Pancreas (tissue), 10 donors: ENCODE measurements at regions not wholly inside any gene's neighbourhood (a gene's known extent, or its start where the extent isn't known, plus 50 kb on each side); places are given as distances from the start of the nearest gene placed in this dataset.

ENCODE experiments used
- ATAC-seq, 4 donors: fragments of 200-7000 bp; cut with Tn5 transposase; one replicate each; pipeline versions ENCODE4 v1.8.0 to v1.9.1; 2020; ENCODE audit warnings: mild to moderate bottlenecking in 4 of 4, moderate library complexity in 4 of 4
- DNase-seq, 6 donors: peaks; one replicate each; pipeline ENCODE4 v3.0.0-alpha.2; 2020
- FAIRE-seq: peaks from 2 replicates; lab custom pipeline; 2012; peaks lifted over from hg19 to GRCh38; lab: Jason Lieb, UNC
- H3K27ac ChIP-seq, 4 donors: fragments of 200-600 bp; sonication (generic); 1 replicate in 3 of 4; 2 replicates in 1 of 4; pipeline versions ENCODE4 v1.5.0 to v1.8.0; 2020
- H3K27me3 ChIP-seq, 4 donors: fragments of 200-600 bp; one replicate each; pipeline ENCODE4 v1.8.0; 2021
- H3K36me3 ChIP-seq, 3 donors: fragments of 200-600 bp; sonication (generic) in 1 of 3; one replicate each; pipeline versions ENCODE4 v1.5.0 to v1.8.0; 2020 to 2021
- H3K4me1 ChIP-seq, 3 donors: fragments of 200-600 bp; one replicate each; pipeline ENCODE4 v1.8.0; 2021
- H3K4me3 ChIP-seq, 4 donors: fragments of 200-600 bp; sonication (generic) in 2 of 4; one replicate each; pipeline versions ENCODE4 v1.5.0 to v1.8.0; 2020 to 2021
- H3K9me3 ChIP-seq, 4 donors: fragments of 200-600 bp; one replicate each; pipeline ENCODE4 v1.8.0; 2021
- CTCF ChIP-seq, 4 donors: fragments of 200-600 bp; sonication (generic) in 3 of 4; IDR thresholded peaks; one replicate each; pipeline versions ENCODE4 v1.5.0 to v1.8.0; 2021; ENCODE audit warnings: antibody characterized with exemption in 4 of 4
- WGBS, 2 donors: extraction: QIAGEN DNeasy Blood & Tissue Kit; methylation state at CpG; one replicate each; pipeline ENCODE4 v1.1.7; 2013; 5-methylcytosine and 5-hydroxymethylcytosine counted together
- intact Hi-C, 3 donors: fragments of 100-400 bp; cut with DNase I; formaldehyde crosslinking; loops; one replicate each; pipeline versions ENCODE4 v1.11.1 to v1.14.2; 2022
- donor health status: healthy with polysubstance abuse.
- donor health status: DM: no; HTN: no; CAD: no; lungs with moderate emphysema.
- donor health status: DM: no; HTN: no; CAD: no.
- donor health status: control.
- donor health status: control.
- donor health status: Bipolar disorder and iron deficiency.
- donor health status: DM: yes; HTN: yes; CAD: no.
- donor health status: DM: no; HTN: no; CAD: no.
- donor health status: DM: no; HTN: no; CAD: no.
- donor health status: DM: yes; HTN: yes; CAD: no.

- no peak for TF ChIP-seq CTCF (IDR thresholded peaks at IDR 0.05)
- intact Hi-C loops: no loop called here
These were observed 234.9 kb downstream of the HGF start for GRCh38 chr7:81534996-81535395.

GRCh38 chr7:81534446-81534845 is 235.4 kb downstream of the HGF start:
- no peaks in the 10 kb centered on the region for H3K4me1 ChIP-seq
- H3K9me3 ChIP-seq: no peaks in the 10 kb centered on the region
- no peak for TF ChIP-seq CTCF (IDR thresholded peaks at IDR 0.05)
- H3K27ac ChIP-seq: no peak overlapping the region
- H3K4me3 ChIP-seq: no peak overlapping the region
- H3K27me3 ChIP-seq: no peaks in the 10 kb centered on the region
- intact Hi-C loops: no loop called here
- WGBS, 2 donors: 60 to 71% methylated on average over 3 of the region's 3 CpGs
- FAIRE-seq (no peak), ATAC-seq (no peak), DNase-seq (no peak)
- no peaks in the 10 kb centered on the region for H3K36me3 ChIP-seq

More at GRCh38 chr7:81534996-81535395, 234.9 kb downstream of the HGF start:
- Histone ChIP-seq H3K27me3 (no peaks in the 10 kb centered on the region), H3K4me3 (no peak overlapping the region), H3K27ac (no peak overlapping the region), H3K36me3 (no peaks in the 10 kb centered on the region), H3K4me1 (no peaks in the 10 kb centered on the region), H3K9me3 (no peaks in the 10 kb centered on the region)
- FAIRE-seq: no peak
- WGBS, 2 donors: 40 to 58% methylated on average over 1 of the region's 1 CpG
- DNase-seq: no peak
- no peak for ATAC-seq

- Histone ChIP-seq H3K4me1 (no peaks in the 10 kb centered on the region), H3K4me3 (no peak overlapping the region), H3K27ac (no peak overlapping the region), H3K36me3 (no peaks in the 10 kb centered on the region), H3K27me3 (no peaks in the 10 kb centered on the region), H3K9me3 (no peaks in the 10 kb centered on the region)
- ATAC-seq (no peak), FAIRE-seq (no peak), DNase-seq (no peak)
- TF ChIP-seq CTCF (IDR thresholded peaks at IDR 0.05): no peak
- intact Hi-C loops: no loop called here
These were observed 235.9 kb downstream of the HGF start for GRCh38 chr7:81533931-81534330.

GRCh38 chr7:81533426-81533825 is 236.4 kb downstream of the HGF start:
- FAIRE-seq: no peak

GRCh38 chr7:81529785-81530184 is 240.1 kb downstream of the HGF start:
- Histone ChIP-seq H3K36me3 (no peaks in the 10 kb centered on the region), H3K27ac (no peak overlapping the region), H3K4me1 (no peaks in the 10 kb centered on the region), H3K9me3 (no peaks in the 10 kb centered on the region), H3K4me3 (no peak overlapping the region), H3K27me3 (peaks cover 0 to 2% (median 0%) of the 10 kb centered on the region in 4 donors)
- intact Hi-C loops: no loop called here
- ATAC-seq (no peak), DNase-seq (no peak), FAIRE-seq (no peak)
- 37 to 41% methylated on average over 2 of the region's 2 CpGs for WGBS, 2 donors
- TF ChIP-seq CTCF (IDR thresholded peaks at IDR 0.05): no peak

More at GRCh38 chr7:81533426-81533825, 236.4 kb downstream of the HGF start:
- Histone ChIP-seq H3K4me3 (no peak overlapping the region), H3K9me3 (no peaks in the 10 kb centered on the region), H3K27ac (no peak overlapping the region), H3K4me1 (no peaks in the 10 kb centered on the region), H3K27me3 (no peaks in the 10 kb centered on the region), H3K36me3 (no peaks in the 10 kb centered on the region)
- DNase-seq (no peak), ATAC-seq (no peak)
- intact Hi-C loops: no loop called here
- TF ChIP-seq CTCF (IDR thresholded peaks at IDR 0.05): no peak
